HG03060 (cell line): ENCODE measurements at regions not wholly inside any gene's neighbourhood (a gene's known extent, or its start where the extent isn't known, plus 50 kb on each side); places are given as distances from the start of the nearest gene placed in this dataset.
A peak's percentile ranks its signal among the peaks of the same experiment; 100 is the strongest.

Source experiments
- ATAC-seq: cut with Tn5 transposase; IDR thresholded peaks from one replicate; pipeline ENCODE4 v1.9.1; 2021; ENCODE audit warnings: low read depth, moderate number of reproducible peaks; ENCODE audit not compliant: unreplicated experiment

DNA sequence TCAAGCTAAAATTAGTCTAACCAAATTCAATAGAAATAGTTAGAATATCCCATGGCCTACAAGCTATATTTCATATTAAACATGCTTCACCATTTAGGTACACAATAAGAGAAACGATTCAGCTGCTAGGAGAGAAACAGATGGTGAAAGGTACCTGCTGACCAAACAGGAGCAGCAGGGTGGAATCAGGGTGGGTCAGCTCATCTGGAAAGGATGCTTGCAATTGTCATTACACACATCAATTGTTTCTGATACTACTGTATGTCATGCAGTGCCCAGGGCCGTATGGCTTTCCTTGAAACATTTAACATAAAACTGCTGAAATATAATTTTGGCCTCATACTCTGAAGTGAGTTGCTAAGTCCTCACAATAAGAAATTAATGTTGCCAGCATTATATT lies 776.0 kb downstream of the DACH1 start:
- no peak for ATAC-seq

DNA sequence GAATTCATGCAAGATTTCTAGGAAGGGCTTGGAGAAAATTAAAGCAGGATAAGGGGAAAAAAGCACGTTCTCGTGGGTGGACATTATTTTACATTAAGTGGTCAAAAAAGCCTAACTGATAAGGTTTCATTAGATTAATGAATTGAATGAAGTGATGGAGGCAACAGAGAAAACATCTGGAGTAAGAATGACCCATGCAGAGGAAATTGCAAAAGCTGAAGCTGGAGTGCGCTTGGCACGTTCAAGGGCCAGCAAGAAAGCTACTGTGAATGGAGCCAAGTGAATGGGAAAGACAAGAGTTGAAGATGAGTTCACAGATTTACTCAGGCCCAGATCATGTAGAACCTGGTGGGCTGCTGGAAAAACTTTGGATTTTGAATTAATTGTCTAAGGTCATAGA lies 777.9 kb downstream of the DACH1 start:
- no peak for ATAC-seq

DNA sequence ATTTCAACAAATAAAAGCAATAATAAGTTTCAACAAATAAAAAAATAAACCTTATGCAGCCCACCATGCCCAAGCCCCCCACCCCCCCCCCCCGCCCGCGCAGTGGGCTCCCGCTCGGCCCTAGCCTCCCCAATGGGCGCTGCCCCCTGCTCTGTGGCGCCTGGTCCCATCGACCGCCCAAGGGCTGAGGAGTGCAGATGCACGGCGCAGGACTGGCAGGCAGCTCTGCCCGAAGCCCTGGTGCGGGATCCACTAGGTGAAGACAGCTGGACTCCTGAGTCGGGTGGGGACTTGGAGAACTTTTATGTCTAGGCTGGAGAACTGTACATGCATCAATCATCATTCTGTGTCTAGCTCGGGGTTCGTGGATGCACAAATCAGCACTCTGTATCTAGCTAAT lies 779.6 kb downstream of the DACH1 start:
- ATAC-seq: no peak

DNA sequence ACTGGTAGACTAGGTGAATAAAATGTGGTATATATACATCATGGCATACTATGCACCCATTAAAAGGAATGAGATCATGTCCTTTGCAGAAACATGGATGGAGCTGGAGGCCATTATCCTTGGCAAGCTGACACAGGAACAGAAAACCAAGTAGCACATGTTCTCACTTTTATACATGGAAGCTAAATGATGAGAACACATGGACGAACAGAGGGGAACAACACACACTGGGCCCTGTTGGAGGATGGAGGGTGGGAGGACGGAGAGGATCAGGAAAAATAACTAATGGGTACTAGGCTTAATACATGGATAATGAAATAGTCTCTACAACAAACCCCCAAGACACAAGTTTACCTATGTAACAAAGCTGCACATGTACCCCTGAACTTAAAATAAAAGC lies 780.0 kb downstream of the DACH1 start:
- ATAC-seq: no peak

DNA sequence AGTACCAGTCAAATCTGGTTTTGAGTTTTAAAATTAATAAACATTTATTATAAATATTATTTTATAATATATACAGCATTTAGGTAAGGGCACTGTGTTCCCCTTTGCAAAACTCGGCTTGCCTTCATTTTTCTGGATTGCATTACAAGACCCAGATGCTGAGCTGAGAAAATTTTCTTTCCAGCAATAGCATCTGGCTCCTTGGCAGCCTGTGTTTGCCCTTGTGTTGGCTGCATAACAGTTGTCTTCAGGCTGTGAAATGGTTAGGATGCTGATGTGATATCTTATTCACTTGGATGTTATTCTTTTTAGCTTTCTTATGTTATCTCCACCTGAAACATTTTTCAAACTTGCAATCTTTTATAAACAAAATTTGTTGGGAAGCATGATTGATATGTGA lies 784.4 kb downstream of the DACH1 start:
- no peak for ATAC-seq

DNA sequence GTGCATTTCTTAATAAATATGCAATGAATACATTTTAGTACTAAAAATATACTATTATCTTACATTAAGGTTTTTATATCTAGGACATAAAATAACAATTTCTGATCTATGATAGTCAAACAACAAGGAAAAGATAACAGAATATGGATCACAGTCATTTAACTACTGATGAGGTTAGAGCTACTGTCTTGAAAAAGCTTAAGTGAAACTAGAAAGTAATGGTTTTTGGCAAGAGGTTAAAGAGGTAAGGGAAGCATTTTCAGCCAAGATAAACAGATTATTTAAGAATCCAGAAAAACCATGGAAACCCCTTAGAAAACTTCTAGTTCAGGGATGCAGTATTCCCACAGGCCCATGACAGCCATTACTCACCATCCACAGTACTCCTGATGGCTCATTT lies 787.4 kb downstream of the DACH1 start:
- no peak for ATAC-seq

DNA sequence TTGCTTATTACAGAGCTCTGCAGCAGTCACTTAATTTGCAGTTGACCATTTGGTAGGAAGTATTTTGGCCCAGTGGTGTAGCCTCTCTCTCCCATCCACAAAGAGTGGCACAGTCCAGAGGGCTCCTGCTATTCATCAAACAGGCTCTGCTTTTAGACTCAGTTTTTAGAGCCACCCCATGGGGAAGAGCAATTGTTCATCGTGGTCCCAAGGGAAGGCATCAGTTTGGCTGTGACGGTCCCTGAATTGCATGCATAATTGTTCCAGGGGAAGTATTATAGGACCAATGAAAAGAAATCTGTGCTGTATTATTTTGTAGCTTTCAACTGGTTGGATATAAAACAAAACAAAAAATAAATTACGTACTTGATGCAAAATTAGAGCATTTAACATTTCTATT lies 799.0 kb downstream of the DACH1 start:
- ATAC-seq: no peak

DNA sequence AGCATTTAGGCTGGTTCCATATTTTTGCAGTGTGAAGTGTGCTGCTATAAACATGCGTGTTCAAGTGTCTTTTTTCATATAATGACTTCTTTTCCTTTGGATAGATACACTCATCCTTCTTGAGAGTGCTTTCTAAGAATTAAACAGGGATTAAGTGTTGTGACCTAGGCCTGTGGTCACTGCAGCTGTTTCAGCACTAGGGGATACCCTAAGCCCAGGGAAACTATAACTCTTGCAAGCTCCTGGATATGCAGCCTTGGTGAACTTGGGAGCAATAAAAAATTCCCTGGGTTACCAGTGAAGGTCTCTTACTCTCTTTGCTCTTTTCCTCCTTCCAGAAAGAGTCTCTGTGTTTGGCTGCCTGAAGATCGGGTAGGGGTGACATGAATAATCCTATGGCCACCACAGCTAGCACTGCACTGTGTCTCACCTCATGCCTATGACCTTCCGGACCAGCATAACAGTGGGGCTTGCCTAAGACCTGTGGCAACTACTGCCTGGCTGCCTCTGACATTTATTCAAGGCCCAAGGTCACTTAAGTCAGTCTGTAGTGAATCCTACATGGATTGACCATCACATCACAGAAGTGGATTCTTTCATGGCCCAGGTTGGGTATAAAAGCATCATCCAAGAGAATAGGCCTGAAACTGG lies 799.7 kb downstream of the DACH1 start:
- no peak for ATAC-seq

DNA sequence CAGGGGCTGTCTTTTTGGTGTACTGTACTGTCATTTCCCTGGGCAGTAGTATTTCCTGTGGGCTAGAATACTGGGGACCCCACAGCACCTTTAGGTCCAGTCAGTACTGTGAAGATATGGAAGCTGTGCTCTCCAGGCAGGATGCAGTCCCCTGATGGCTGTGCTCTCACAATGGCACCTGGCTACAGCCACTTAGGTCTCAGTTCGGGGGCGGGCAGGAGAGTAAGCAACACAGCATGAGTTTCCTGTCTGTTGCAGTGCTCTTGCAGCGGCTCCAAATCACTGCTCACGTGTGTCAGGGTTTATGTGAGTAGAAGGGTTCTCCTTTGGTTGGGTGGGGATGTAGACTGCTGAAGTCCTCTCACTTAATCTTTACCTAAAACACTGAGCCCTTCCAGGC lies 810.4 kb downstream of the DACH1 start:
- ATAC-seq: no peak

DNA sequence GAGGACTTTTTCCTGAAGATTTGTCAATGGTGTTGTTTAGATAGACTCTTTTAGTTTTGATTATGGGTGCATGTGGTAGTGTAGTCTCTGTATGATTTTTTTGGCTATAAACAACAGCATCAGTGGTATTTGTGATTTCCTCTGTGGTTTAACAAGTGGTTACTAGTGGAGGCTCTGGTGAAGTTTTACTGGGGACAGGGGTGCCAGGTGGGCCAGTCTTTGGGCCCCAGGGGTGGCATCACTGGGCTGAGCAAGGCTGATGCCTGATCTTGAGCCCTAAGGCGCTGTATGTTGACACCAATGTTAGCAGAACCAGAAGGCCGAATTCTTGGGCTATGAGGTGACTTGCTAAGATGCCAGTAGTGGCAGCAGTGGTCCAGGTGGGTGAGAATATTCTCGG lies 811.4 kb downstream of the DACH1 start:
- ATAC-seq: no peak

DNA sequence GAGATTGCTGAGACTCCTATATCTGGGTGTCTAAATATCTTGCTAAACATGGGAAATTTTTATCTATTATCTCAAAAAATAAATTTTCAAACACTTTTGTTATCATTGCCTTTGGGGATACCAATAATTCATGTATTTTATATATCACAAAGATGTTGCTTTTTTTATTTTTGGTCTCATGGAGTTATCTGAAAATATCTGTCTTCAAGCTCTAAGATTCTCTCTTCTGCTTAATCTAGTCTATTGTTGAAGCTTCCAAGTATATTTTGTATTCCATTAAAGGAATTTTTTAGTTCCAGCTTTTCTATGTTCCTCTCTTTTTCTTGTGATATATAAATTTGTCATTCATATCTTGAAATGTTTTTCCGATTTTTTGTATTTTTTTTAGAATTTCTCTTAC lies 812.0 kb downstream of the DACH1 start:
- ATAC-seq: no peak

DNA sequence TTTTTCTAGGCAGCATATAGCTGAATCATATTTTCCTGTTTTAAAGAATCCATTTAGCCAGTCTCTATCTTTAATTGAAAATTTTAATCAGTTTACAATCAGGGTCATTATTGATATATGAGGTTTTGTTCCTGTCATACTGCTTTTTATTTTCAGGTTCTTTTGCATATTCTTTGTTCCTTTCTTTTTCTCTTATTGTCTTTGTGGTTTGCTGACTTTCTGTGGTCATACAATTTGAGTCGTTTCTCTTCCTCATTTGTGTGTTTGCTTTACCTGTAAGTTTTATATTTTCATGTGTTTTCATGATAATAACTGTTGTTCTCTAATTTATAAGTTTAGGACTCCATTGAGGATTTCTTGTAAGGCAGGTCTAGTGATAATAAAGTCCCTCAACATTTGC lies 812.6 kb downstream of the DACH1 start:
- peak; percentile 84 for ATAC-seq

DNA sequence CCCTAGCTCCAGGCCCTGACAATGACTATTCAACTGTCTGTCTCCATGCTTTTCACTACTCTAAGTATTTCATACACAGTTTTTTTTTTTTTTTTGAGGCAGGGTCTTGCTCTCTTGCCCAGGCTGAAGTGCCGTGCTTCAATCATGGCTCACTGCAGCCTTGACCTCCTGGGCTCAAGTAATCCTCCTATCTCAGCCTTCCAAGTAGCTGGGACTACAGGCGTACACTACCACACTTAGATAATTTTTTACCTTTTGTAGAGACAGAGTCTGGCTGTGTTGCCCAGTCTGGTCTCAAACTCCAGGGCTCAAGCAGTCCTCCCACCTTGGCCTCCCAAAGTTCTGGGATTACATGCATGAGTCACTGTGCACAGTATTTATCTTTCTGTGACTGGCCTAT lies 815.4 kb downstream of the DACH1 start:
- ATAC-seq: no peak

DNA sequence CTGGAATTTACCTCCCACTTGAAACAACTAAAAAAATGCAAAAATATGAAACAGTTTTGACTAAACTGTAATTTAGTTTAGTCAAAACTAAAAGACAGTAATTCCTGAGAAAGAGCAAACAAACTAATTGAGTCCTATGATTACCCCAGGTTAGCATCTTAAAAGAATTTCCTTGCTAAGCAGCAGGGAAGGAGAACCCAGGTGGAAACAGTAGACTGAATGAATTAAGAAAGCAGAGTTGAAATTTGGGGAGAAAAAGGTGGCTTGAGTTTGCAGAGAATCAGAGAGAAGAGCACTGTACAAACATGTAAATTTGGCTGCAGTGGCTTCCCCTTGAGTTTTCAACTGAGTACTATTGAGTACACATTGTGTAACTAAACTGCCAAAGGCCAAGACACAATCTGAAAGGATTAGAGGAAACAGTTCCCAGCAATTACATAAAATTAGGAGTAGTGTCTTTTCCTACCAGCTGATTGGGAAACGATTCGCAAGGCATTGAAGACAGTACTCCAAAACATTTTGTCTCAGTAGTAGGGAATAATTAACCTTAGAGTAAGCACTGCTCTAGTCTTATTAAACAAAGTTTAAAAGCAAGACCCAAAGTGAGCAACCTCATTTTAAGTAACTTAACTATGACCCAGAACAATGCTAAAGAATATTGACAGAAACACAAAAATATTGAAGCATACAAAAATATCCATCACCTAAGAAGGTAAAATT lies 820.5 kb downstream of the DACH1 start:
- ATAC-seq: no peak

DNA sequence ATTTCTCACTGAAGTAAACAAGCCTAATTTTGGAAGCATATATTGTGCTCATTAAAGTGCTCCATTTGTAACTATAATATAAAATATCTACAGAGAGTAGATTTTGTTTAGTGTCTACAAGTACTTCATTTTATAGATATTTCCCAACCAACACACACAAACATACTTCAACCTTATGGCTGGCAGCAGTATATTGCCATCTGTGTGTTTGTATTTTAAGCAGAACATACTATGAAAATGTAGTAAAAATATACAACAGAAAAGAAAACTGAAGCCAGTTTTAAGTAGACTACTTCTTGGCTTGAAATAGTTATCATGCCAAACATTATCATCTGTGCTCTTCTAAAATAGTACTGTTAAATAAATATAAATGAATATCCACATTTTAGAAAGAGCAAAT lies 821.9 kb downstream of the DACH1 start:
- ATAC-seq: no peak

DNA sequence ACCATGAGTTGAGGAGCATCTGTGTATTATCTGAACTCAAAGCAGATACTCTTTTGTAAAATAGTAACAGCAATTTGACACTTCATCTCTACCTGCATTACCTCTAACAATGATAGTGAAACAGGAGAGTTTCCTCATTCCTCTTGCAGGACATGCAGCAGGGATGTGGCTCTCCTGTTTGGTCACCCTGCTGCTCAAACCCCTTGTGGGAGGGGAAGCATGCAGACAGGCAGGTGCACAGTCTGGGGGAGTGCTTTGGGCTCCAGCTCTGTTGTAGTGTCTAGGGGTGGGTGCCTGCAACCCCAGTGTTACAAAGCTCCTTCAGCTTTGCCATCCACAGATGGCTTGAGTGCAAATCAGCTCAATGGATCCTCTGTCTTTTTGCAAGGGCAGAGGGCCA lies 827.6 kb downstream of the DACH1 start:
- ATAC-seq: no peak

DNA sequence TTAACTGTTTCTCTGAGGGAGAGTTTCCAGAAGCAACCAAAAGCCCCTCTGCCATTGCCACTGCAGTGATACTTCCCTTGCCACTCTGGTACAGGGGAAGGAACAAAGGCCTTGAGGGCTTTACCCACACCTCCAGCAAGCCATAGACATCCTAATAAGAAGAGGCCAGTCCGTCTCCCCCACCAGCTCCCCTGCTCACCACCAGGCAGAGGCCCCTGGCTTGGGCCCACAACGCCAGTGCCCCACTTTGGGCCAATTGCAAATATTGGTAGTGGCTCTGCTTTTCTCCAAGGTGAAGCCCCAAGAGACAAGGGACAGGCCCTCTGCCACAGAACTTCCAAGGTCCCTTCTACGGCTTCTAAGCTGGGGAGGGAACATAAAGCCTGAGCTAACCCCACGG lies 833.0 kb downstream of the DACH1 start:
- ATAC-seq: no peak

DNA sequence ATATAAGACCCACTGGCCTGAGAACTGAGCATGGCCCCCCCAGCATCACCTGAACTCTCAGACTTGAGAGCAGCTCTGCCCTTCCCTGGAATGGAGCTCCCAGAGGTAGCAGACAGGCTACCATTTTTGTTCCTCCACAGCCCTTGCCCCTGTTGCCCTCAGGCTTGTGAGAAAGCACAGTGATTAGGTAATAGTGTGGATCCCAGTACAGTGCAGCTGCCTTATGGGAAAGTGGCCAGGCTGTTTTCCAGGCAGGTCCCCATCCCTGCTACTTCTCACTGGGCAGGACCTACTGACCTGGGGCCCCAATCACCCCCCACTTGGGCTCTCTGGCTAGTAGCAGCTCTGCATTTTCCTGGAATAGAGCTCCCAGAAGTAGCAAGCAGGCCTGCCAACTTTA lies 834.0 kb downstream of the DACH1 start:
- no peak for ATAC-seq

DNA sequence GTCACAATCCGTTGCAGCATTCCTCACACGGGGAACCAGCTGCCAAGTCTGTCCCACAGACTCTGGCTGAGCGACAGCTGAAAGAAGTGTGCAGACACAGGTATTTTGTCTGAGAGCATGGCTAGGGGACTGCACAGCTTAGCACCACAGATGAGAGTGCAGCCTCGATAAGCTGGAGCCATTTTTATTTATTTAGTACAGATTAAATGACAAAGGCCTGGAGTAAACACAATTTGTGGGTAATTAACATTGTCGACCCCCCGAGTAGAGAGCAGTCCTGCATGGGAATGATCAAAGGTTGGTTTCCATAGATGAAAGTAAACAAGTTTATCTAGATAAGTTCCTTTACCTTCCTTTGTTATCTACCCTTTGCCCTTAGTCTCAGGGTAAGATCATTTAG lies 836.2 kb downstream of the DACH1 start:
- ATAC-seq: no peak

DNA sequence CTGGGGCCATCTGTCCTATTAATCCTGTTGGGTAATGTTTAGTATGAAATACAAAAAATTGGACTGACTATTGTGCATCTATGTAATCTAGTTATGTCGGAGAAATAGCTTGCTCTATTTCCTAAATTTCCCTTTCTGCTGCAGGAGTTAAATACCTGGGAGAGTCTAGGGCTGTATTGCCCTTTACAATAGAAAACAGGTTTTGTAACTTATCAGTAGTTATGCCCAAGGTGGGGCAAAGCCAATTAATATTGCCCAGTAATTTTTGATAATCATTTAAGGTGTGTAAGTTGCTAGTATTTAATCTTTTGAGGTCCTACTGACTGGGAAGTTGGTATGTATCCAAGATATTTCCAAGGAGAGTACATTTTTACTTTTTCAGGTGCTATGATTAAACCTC lies 838.1 kb downstream of the DACH1 start:
- ATAC-seq: no peak

DNA sequence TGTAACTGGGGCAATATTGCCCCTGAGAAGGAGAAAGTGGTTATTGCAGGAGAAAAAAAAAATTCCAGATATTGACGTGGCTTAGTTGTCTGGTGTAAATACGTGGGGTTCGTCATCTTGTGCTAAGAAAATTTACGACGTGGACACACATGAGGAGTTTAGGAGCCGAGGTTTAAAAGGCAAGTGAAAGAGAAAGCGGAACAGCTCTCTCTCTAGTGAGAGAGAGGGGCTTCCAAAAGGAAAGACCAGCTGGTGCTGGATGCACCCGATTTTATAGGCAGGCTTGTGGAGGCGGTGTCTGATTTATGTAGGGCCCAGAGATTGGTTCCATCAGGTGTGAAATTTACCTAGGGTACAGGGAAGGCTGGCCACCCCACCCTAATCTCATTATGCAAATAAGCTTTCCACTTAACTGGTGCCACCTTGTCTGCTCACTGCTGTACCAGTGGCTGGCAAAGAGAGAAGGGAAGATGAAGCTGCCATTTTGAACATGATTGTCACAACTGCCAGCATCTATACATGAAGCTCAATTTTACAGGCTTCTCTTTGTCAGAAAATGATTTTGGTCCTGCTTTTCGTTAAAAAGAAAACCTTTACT lies 845.1 kb downstream of the DACH1 start:
- peak; percentile 37 for ATAC-seq

DNA sequence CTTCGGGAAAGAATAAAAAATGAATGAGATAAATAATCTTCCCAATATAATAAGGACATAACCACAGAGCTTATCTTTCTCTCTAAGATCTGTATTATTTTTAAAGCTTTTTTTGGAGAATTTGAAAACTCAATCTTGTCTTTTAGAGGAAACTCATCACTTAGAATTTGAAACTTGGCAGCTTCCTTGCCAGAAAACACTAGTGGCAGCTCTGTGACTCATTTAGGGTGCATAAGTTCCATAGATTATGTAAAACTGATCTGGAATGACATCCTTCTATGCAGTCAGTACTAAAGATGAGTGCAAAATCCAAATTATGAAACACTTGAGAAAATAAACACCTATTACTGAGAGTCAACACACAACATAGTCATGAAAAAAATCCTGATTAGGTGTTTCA lies 848.0 kb downstream of the DACH1 start:
- no peak for ATAC-seq
